ENCODE measurements at regions not wholly inside any gene's neighbourhood (a gene's known extent, or its start where the extent isn't known, plus 50 kb on each side); places are given as distances from the start of the nearest gene placed in this dataset.

GRCh38 chr3:181264486-181264885, 274.9 kb upstream of the DNAJC19 start:
- TF ChIP-seq CTCF (IDR thresholded peaks at IDR 0.05) (no peak), POLR2A (IDR thresholded peaks at IDR 0.05) (no peak)

Measured in adrenal gland (tissue), 5 donors.